Nephron progenitor cell (in vitro differentiated cells): ENCODE measurements at regions not wholly inside any gene's neighbourhood (a gene's known extent, or its start where the extent isn't known, plus 50 kb on each side); places are given as distances from the start of the nearest gene placed in this dataset.

ENCODE experiments used
- DNase-seq: peaks from one replicate; pipeline ENCODE4 v3.0.0; 2021
- H3K27ac Mint-ChIP-seq: 2 replicates; pipeline ENCODE4 v1.8.0; 2021; ENCODE audit warnings: mild to moderate bottlenecking, moderate library complexity, mixed read lengths
- H3K27me3 Mint-ChIP-seq: 2 replicates; pipeline ENCODE4 v1.8.0; 2021; ENCODE audit warnings: mild to moderate bottlenecking, low read depth, mixed read lengths; ENCODE audit not compliant: poor library complexity
- H3K36me3 Mint-ChIP-seq: 2 replicates; pipeline ENCODE4 v1.8.0; 2021; ENCODE audit warnings: low read depth, mixed read lengths
- H3K4me1 Mint-ChIP-seq: 2 replicates; pipeline ENCODE4 v1.8.0; 2021; ENCODE audit warnings: mixed read lengths
- H3K4me3 Mint-ChIP-seq: 2 replicates; pipeline ENCODE4 v1.8.0; 2021; ENCODE audit warnings: mild to moderate bottlenecking, moderate library complexity, mixed read lengths
- H3K9me3 Mint-ChIP-seq: 2 replicates; pipeline ENCODE4 v1.8.0; 2021; ENCODE audit warnings: mild to moderate bottlenecking, moderate library complexity, mixed read lengths
- TF ChIP-seq, protein P1 (sequence below): fragments of 200-600 bp; sonication (generic); IDR thresholded peaks from 2 replicates; pipeline ENCODE4 v1.5.0; 2021; ENCODE audit warnings: antibody characterized with exemption

DNA sequence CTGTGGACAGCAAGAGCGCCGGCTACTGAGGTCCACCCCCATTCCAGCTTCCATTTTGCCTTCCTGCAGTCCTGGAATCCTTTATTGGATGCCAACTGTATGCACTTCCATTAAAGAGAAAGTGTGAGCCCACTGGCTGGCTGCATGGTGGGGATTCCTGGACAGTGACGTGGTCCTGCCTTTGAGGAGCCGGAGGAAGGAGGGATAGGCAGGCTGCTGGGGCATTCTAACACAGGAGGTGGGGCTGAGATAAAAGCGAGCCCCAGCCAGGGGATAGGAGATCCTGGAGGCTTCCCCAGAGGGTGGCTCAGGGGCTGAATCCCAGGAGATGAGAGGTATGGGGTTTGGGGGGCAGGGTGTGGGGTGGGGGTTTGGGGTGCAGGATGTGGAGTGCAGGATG is 984.7 kb downstream of the BRD1 start:
- DNase-seq: no peak
- H3K27me3 Mint-ChIP-seq: peaks cover 10% of the 10 kb centered on the region
- no peaks in the 10 kb centered on the region for H3K9me3 Mint-ChIP-seq
- no peak overlapping the region for H3K4me3 Mint-ChIP-seq
- H3K27ac Mint-ChIP-seq: no peak overlapping the region
- H3K4me1 Mint-ChIP-seq: peaks cover 3% of the 10 kb centered on the region
- TF ChIP-seq, protein P1, sequence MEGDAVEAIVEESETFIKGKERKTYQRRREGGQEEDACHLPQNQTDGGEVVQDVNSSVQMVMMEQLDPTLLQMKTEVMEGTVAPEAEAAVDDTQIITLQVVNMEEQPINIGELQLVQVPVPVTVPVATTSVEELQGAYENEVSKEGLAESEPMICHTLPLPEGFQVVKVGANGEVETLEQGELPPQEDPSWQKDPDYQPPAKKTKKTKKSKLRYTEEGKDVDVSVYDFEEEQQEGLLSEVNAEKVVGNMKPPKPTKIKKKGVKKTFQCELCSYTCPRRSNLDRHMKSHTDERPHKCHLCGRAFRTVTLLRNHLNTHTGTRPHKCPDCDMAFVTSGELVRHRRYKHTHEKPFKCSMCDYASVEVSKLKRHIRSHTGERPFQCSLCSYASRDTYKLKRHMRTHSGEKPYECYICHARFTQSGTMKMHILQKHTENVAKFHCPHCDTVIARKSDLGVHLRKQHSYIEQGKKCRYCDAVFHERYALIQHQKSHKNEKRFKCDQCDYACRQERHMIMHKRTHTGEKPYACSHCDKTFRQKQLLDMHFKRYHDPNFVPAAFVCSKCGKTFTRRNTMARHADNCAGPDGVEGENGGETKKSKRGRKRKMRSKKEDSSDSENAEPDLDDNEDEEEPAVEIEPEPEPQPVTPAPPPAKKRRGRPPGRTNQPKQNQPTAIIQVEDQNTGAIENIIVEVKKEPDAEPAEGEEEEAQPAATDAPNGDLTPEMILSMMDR: no peak
- no peaks in the 10 kb centered on the region for H3K36me3 Mint-ChIP-seq

DNA sequence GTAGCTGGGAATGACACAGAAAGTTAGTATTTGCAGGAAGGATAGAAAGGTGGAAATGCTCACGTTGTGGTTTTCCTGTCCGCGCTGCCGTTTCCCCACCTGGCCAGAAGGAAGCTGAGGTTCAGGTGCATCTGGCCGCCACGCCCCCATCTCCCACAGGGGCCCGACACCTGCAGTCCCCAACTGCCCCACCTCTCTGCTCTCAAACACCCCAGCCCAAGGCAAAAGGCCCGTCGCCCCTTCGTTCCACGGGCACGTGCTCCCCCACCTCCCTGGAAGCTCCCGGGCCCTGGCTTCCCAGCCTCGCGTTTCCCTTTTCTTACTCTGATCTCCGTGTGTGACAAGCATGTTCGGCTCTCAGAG is 985.1 kb downstream of the BRD1 start:
- no peak overlapping the region for H3K27ac Mint-ChIP-seq
- H3K4me1 Mint-ChIP-seq: peaks cover 2% of the 10 kb centered on the region
- TF ChIP-seq, protein P1: no peak
- no peaks in the 10 kb centered on the region for H3K36me3 Mint-ChIP-seq
- DNase-seq: no peak
- peaks cover 10% of the 10 kb centered on the region for H3K27me3 Mint-ChIP-seq
- H3K4me3 Mint-ChIP-seq: no peak overlapping the region
- no peaks in the 10 kb centered on the region for H3K9me3 Mint-ChIP-seq

DNA sequence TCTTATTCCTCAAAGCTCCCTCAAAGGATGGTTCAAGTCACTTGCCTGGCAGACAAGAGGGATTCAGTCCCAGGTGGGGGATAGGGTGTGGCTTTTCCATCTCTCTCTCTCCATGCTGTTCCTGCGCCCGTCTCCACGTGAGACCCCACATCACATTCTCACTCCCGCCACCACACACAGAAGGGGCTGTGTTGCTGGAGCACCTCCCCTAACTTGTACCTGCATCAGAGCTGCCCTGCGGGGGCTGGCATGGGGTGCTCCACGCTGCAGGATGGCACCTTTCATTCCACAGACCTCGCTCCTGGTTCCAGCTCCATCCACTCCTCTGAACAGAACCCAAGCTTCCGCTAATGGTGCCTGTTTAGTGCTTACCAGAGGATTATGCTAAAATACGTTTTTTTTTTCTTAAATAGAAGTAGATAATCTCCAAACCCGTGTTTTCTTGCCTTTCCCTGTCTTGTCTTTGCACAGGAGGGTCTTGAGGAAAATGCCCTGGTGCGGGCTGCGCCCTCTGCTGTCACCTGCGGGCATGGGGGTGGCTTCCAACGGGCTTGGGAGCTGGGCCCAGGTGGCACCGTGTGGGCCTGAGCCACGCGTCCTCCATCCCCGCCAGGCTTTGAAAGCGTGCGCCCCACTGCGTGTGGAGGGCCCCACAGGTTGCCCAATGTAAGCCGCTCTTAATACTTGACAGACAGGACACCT is 985.6 kb downstream of the BRD1 start:
- no peak for DNase-seq
- Mint-ChIP-seq H3K4me1 (peaks cover 8% of the 10 kb centered on the region), H3K4me3 (no peak overlapping the region), H3K36me3 (no peaks in the 10 kb centered on the region), H3K27me3 (peaks cover 10% of the 10 kb centered on the region), H3K9me3 (no peaks in the 10 kb centered on the region), H3K27ac (no peak overlapping the region)
- TF ChIP-seq, protein P1: no peak

DNA sequence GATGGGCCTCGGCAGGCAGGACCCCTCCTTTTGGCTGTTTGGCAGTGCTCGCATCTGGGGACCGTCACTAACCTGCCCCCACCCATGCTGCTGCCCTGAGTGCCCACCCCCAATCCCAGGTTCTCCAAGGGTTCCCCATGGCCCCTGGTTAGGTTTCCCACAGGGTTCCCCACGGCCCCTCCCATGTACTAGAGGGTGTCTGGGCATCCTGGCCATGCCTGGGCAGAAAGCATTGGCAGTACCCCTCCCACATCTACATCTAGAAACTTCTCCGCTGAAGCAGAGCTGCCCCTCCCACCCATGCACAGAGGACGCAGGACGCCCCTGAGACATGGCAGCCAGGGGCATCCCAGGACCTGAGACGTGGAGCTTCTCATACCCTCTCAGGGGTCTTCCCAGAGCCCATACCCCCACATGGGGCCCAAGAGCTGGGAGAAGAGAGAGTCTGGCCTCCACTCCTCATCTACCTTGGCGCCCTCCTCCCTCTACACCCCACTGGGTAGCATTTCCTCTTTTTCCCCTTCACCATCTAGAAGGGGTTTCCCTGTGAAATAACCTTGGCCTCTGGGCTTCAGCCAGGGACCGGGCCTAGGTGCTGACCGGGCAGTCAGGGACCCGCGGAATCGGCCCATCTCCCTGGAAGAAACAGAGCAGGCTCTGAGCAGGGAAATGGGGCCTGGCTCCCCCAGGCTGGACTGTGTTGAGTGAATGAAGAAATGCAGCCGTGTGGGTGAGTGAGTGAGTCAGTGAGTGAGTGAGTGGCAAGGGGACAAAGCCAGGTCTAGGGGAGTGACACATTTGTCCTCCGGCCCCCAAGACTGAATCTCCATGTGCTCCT is 987.3 kb downstream of the BRD1 start:
- Mint-ChIP-seq H3K27ac (no peak overlapping the region), H3K4me1 (peaks cover 8% of the 10 kb centered on the region), H3K27me3 (peaks cover 10% of the 10 kb centered on the region), H3K9me3 (no peaks in the 10 kb centered on the region), H3K4me3 (no peak overlapping the region), H3K36me3 (no peaks in the 10 kb centered on the region)
- TF ChIP-seq, protein P1: no peak
- no peak for DNase-seq

DNA sequence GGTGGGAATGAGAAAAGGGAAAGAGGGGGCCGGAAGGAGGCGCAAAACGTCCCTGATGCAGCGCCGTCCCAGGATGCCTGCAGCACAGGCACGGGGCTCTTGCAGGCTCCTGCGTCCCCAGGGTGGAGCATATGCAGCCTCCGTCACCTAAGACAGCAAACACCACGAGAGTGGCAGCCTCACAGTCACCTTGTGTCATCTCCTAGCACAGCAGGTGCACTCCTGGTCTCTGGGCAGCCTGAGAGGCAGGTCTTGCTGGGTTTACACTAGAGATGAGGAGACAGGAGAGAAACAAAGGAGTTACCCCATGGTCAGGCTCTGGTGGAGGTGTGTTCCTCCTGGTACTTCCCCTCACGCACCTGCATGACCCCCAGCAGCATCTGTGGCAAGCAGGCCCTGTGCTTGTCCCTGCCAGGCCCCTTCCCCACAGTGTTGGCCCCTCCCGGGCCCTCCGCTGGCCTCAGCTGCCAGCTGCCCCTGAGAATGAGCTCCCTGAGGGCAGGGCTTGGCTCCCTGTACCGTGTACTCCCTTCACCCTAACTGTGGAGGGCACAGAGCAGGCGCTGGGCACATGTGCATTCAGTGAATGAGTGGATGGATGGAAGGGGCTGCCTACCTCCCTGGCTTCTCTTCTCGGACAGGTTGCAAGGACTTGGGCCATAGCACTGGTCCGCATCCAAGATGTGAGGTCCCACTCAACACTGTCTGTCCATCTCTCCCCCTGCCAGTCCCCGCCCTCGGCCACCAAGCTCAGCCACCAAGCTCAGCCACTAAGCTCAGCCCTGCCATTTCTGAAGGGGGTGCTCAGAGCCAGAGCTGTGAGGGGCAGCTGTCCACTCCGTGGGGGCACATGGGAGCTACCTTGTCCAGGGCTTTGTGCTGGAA is 988.6 kb downstream of the BRD1 start:
- Mint-ChIP-seq H3K36me3 (no peaks in the 10 kb centered on the region), H3K27me3 (peaks cover 10% of the 10 kb centered on the region), H3K27ac (no peak overlapping the region), H3K4me1 (peaks cover 8% of the 10 kb centered on the region), H3K9me3 (no peaks in the 10 kb centered on the region), H3K4me3 (no peak overlapping the region)
- TF ChIP-seq, protein P1: no peak
- DNase-seq: no peak
